Epithelial cell of esophagus (primary cell): ENCODE measurements at regions not wholly inside any gene's neighbourhood (a gene's known extent, or its start where the extent isn't known, plus 50 kb on each side); places are given as distances from the start of the nearest gene placed in this dataset.

Source experiments
- DNase-seq: peaks from one replicate; pipeline ENCODE4 v3.0.0; 2010; ENCODE audit warnings: low read depth
- H3K4me3 ChIP-seq: 2 replicates; pipeline ENCODE4 v1.5.1; 2011; ENCODE audit warnings: mild to moderate bottlenecking, low read length, control low read depth
- CTCF ChIP-seq: IDR thresholded peaks from 2 replicates; pipeline ENCODE4 v1.5.1; 2011; ENCODE audit warnings: low read depth, mild to moderate bottlenecking, low read length, control low read depth, inconsistent platforms; ENCODE audit not compliant: insufficient read depth; ENCODE audit errors: missing control alignments

- H3K4me3 ChIP-seq = no peak overlapping the region
- TF ChIP-seq CTCF = no peak
- DNase-seq = no peak
Measured at GRCh38 chr3:124157748-124158147, 165.8 kb upstream of the ROPN1 start.

- DNase-seq = no peak
- TF ChIP-seq CTCF = no peak
- no peak overlapping the region for H3K4me3 ChIP-seq
Measured at GRCh38 chr3:124158168-124158881, 166.4 kb upstream of the ROPN1 start.

GRCh38 chr3:124161448-124161847 lies 169.5 kb upstream of the ROPN1 start:
- no peak for TF ChIP-seq CTCF
- no peak for DNase-seq
- H3K4me3 ChIP-seq = no peak overlapping the region

- DNase-seq = no peak
- TF ChIP-seq CTCF = no peak
Measured at GRCh38 chr3:124163689-124164088, 171.8 kb upstream of the ROPN1 start.

GRCh38 chr3:124168271-124168670 lies 176.3 kb upstream of the ROPN1 start:
- no peak overlapping the region for H3K4me3 ChIP-seq
- no peak for TF ChIP-seq CTCF
- DNase-seq = peak; percentile 5

More at GRCh38 chr3:124163689-124164088, 171.8 kb upstream of the ROPN1 start:
- H3K4me3 ChIP-seq = no peak overlapping the region

- no peak overlapping the region for H3K4me3 ChIP-seq
- DNase-seq = no peak
- no peak for TF ChIP-seq CTCF
Measured at GRCh38 chr3:124172283-124172682, 180.4 kb upstream of the ROPN1 start.

GRCh38 chr3:124172816-124173215 lies 180.9 kb upstream of the ROPN1 start:
- DNase-seq = no peak
- no peak overlapping the region for H3K4me3 ChIP-seq
- TF ChIP-seq CTCF = no peak
